D721Med (cell line): ENCODE measurements at regions not wholly inside any gene's neighbourhood (a gene's known extent, or its start where the extent isn't known, plus 50 kb on each side); places are given as distances from the start of the nearest gene placed in this dataset.

Experiments used
- DNase-seq: peaks from one replicate; pipeline ENCODE4 v3.0.0; 2011; ENCODE audit warnings: low spot score; ENCODE audit not compliant: insufficient read length
- FAIRE-seq: peaks from 2 replicates; lab custom pipeline; 2011; peaks lifted over from hg19 to GRCh38; lab: Jason Lieb, UNC
- CTCF ChIP-seq: IDR thresholded peaks from 2 replicates; pipeline ENCODE4 v1.5.1; 2012; ENCODE audit warnings: mild to moderate bottlenecking, control low read depth; ENCODE audit not compliant: insufficient read depth; ENCODE audit errors: missing control alignments

GRCh38 chr12:46468813-46469212, 96.2 kb upstream of the SLC38A2 start:
- no peak for DNase-seq
- TF ChIP-seq CTCF = no peak
- FAIRE-seq = no peak

- FAIRE-seq (no peak), DNase-seq (no peak)
- no peak for TF ChIP-seq CTCF
These were observed 95.6 kb upstream of the SLC38A2 start for GRCh38 chr12:46468160-46468559.

GRCh38 chr12:46465307-46465706, 92.7 kb upstream of the SLC38A2 start:
- no peak for FAIRE-seq
- TF ChIP-seq CTCF = no peak

GRCh38 chr12:46464863-46465262, 92.3 kb upstream of the SLC38A2 start:
- no peak for TF ChIP-seq CTCF
- FAIRE-seq (no peak), DNase-seq (no peak)

More at GRCh38 chr12:46465307-46465706, 92.7 kb upstream of the SLC38A2 start:
- no peak for DNase-seq

GRCh38 chr12:46462641-46463355, 90.2 kb upstream of the SLC38A2 start:
- no peak for TF ChIP-seq CTCF
- DNase-seq (no peak), FAIRE-seq (no peak)

- no peak for TF ChIP-seq CTCF
- FAIRE-seq (no peak), DNase-seq (no peak)
These were observed 89.5 kb upstream of the SLC38A2 start for GRCh38 chr12:46461907-46462640.

- FAIRE-seq (no peak), DNase-seq (no peak)
These were observed 88.9 kb upstream of the SLC38A2 start for GRCh38 chr12:46461459-46461858.

More at GRCh38 chr12:46461459-46461858, 88.9 kb upstream of the SLC38A2 start:
- TF ChIP-seq CTCF = no peak
